Breast epithelium (tissue), 4 donors: ENCODE measurements at regions not wholly inside any gene's neighbourhood (a gene's known extent, or its start where the extent isn't known, plus 50 kb on each side); places are given as distances from the start of the nearest gene placed in this dataset.

ENCODE experiments used
- DNase-seq, 2 donors: peaks; one replicate each; pipeline ENCODE4 v3.0.0-alpha.2; 2019; ENCODE audit warnings: low spot score in 2 of 2
- H3K27ac ChIP-seq, 2 donors: fragments of 200-600 bp; sonication (generic) in 1 of 2; one replicate each; pipeline ENCODE4 v1.5.1; 2016 to 2019; ENCODE audit warnings: mild to moderate bottlenecking in 1 of 2
- H3K27me3 ChIP-seq, 2 donors: fragments of 200-600 bp; sonication (generic) in 1 of 2; one replicate each; pipeline versions ENCODE4 v1.5.1 to v1.6.0; 2017 to 2019; ENCODE audit warnings: control low read depth in 1 of 2, mild to moderate bottlenecking in 1 of 2
- H3K36me3 ChIP-seq: fragments of 200-600 bp; one replicate; pipeline ENCODE4 v1.5.1; 2019
- H3K4me1 ChIP-seq, 2 donors: fragments of 200-600 bp; sonication (generic); one replicate each; pipeline ENCODE4 v1.5.1; 2016 to 2019; ENCODE audit warnings: control low read depth in 1 of 2
- H3K4me3 ChIP-seq, 3 donors: fragments of 200-600 bp; sonication (generic); 1 replicate in 2 of 3; 2 replicates in 1 of 3; pipeline ENCODE4 v1.5.1; 2016 to 2019; ENCODE audit warnings: mild to moderate bottlenecking in 3 of 3, moderate library complexity in 2 of 3
- H3K9me3 ChIP-seq, 2 donors: fragments of 200-600 bp; sonication (generic) in 1 of 2; one replicate each; pipeline ENCODE4 v1.5.1; 2016 to 2019; ENCODE audit warnings: control low read depth in 1 of 2
- CTCF ChIP-seq, 3 donors: fragments of 450-650 bp; IDR thresholded peaks; one replicate each; pipeline ENCODE4 v1.5.1; 2016 to 2017; ENCODE audit warnings: antibody characterized with exemption in 3 of 3, mild to moderate bottlenecking in 3 of 3, moderate library complexity in 3 of 3
- POLR2A ChIP-seq: fragments of 450-650 bp; IDR thresholded peaks from one replicate; pipeline ENCODE4 v1.6.1; 2016; ENCODE audit warnings: antibody characterized with exemption, mild to moderate bottlenecking, moderate library complexity
- POLR2AphosphoS5 ChIP-seq, 3 donors: sonication (generic); formaldehyde crosslinking; IDR thresholded peaks; one replicate each; pipeline ENCODE4 v1.6.1; 2017; ENCODE audit warnings: antibody characterized with exemption in 3 of 3
- intact Hi-C: fragments of 100-400 bp; cut with DNase I; formaldehyde crosslinking; loops from one replicate; pipeline ENCODE4 v1.15.1; 2023; ENCODE audit warnings: low total_unique reads

- Histone ChIP-seq H3K4me3 (no peak overlapping the region), H3K4me1 (no peaks in the 10 kb centered on the region), H3K27ac (no peak overlapping the region), H3K9me3 (no peaks in the 10 kb centered on the region), H3K27me3 (no peaks in the 10 kb centered on the region), H3K36me3 (no peaks in the 10 kb centered on the region)
- TF ChIP-seq CTCF (IDR thresholded peaks at IDR 0.05): no peak
- no peak for TF ChIP-seq POLR2AphosphoS5 (IDR thresholded peaks at IDR 0.05)
- no peak for TF ChIP-seq POLR2A
- intact Hi-C loops: no loop called here
- no peak for DNase-seq
Observed at GRCh38 chr9:81108821-81109220, 580.5 kb downstream of the TLE1 start.

- no peak for DNase-seq
- Histone ChIP-seq H3K4me1 (no peaks in the 10 kb centered on the region), H3K9me3 (no peaks in the 10 kb centered on the region), H3K36me3 (no peaks in the 10 kb centered on the region), H3K27ac (no peak overlapping the region), H3K27me3 (no peaks in the 10 kb centered on the region), H3K4me3 (no peak overlapping the region)
- no peak for TF ChIP-seq CTCF (IDR thresholded peaks at IDR 0.05)
- no peak for TF ChIP-seq POLR2AphosphoS5 (IDR thresholded peaks at IDR 0.05)
- TF ChIP-seq POLR2A: no peak
- intact Hi-C loops: no loop called here
Observed at GRCh38 chr9:81108391-81108790, 581.0 kb downstream of the TLE1 start.

GRCh38 chr9:81103597-81104471 is 585.5 kb downstream of the TLE1 start:
- Histone ChIP-seq H3K4me1 (no peaks in the 10 kb centered on the region), H3K36me3 (no peaks in the 10 kb centered on the region), H3K27ac (no peak overlapping the region), H3K27me3 (no peaks in the 10 kb centered on the region), H3K9me3 (no peaks in the 10 kb centered on the region), H3K4me3 (no peak overlapping the region)
- DNase-seq: no peak
- intact Hi-C loops: no loop called here
- TF ChIP-seq CTCF (IDR thresholded peaks at IDR 0.05) (no peak), POLR2AphosphoS5 (IDR thresholded peaks at IDR 0.05) (no peak), POLR2A (no peak)

- Histone ChIP-seq H3K4me3 (no peak overlapping the region), H3K4me1 (no peaks in the 10 kb centered on the region), H3K27me3 (no peaks in the 10 kb centered on the region), H3K9me3 (no peaks in the 10 kb centered on the region), H3K36me3 (no peaks in the 10 kb centered on the region), H3K27ac (peak overlapping the region; percentile 43 to 65)
- no peak for TF ChIP-seq CTCF (IDR thresholded peaks at IDR 0.05)
- no peak for TF ChIP-seq POLR2AphosphoS5 (IDR thresholded peaks at IDR 0.05)
- TF ChIP-seq POLR2A: no peak
- intact Hi-C loops: no loop called here
- no peak for DNase-seq
Observed at GRCh38 chr9:81097131-81097847, 592.1 kb downstream of the TLE1 start.

GRCh38 chr9:81096625-81097024 is 592.7 kb downstream of the TLE1 start:
- Histone ChIP-seq H3K4me1 (no peaks in the 10 kb centered on the region), H3K9me3 (no peaks in the 10 kb centered on the region), H3K27ac (peak overlapping the region in 1 of 2 donors; percentile 65), H3K4me3 (no peak overlapping the region), H3K36me3 (no peaks in the 10 kb centered on the region), H3K27me3 (no peaks in the 10 kb centered on the region)
- peak in 1 of 2 donors; percentile 52 for DNase-seq
- intact Hi-C loops: no loop called here
- no peak for TF ChIP-seq CTCF (IDR thresholded peaks at IDR 0.05)
- TF ChIP-seq POLR2A: no peak
- no peak for TF ChIP-seq POLR2AphosphoS5 (IDR thresholded peaks at IDR 0.05)
